ENCODE measurements at regions not wholly inside any gene's neighbourhood (a gene's known extent, or its start where the extent isn't known, plus 50 kb on each side); places are given as distances from the start of the nearest gene placed in this dataset.
"Not testable (repeated sequence)": the region's sequence is repeated elsewhere in the genome, so short reads cannot be mapped to it uniquely, and the experiment has no call there.

DNA sequence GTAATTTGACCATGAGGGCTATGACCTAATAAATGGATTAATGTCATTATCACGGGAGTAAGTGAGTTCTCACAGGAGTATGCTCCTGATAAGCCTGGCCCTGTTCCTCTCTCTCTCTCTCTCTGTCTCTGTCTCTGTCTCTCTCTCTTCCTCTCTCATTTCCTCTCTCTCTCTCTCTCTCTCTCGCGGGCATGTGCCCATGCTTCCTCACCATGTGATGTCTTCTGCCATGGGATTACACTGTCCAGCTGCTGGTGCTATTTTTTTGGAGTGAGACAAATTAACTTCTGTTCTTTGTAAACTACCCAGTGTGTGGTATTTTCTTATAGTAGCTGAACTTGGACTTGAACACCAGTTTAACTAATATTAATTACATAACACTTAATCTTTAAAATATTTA, 374.3 kb upstream of the GJE1 start:
- no peaks in the 10 kb centered on the region for H3K36me3 ChIP-seq (ENCODE audit: low read depth)
- DNase-seq (ENCODE audit: low spot score) (no peak), ATAC-seq (ENCODE audit: low read depth) (no peak)
- no peaks in the 10 kb centered on the region for H3K4me1 ChIP-seq (ENCODE audit: insufficient read depth, poor library complexity, severe bottlenecking)
- TF ChIP-seq, protein P1, sequence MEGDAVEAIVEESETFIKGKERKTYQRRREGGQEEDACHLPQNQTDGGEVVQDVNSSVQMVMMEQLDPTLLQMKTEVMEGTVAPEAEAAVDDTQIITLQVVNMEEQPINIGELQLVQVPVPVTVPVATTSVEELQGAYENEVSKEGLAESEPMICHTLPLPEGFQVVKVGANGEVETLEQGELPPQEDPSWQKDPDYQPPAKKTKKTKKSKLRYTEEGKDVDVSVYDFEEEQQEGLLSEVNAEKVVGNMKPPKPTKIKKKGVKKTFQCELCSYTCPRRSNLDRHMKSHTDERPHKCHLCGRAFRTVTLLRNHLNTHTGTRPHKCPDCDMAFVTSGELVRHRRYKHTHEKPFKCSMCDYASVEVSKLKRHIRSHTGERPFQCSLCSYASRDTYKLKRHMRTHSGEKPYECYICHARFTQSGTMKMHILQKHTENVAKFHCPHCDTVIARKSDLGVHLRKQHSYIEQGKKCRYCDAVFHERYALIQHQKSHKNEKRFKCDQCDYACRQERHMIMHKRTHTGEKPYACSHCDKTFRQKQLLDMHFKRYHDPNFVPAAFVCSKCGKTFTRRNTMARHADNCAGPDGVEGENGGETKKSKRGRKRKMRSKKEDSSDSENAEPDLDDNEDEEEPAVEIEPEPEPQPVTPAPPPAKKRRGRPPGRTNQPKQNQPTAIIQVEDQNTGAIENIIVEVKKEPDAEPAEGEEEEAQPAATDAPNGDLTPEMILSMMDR (IDR thresholded peaks at IDR 0.05; ENCODE audit: poor library complexity, severe bottlenecking), result no peak
- H3K27ac ChIP-seq (ENCODE audit: poor library complexity, severe bottlenecking), result no peak overlapping the region
- no peaks in the 10 kb centered on the region for H3K9me3 ChIP-seq (ENCODE audit: severe bottlenecking)
- no peaks in the 10 kb centered on the region for H3K27me3 ChIP-seq (ENCODE audit: insufficient read depth, poor library complexity, severe bottlenecking)
- H3K4me3 ChIP-seq (ENCODE audit: severe bottlenecking), result no peak overlapping the region

DNA sequence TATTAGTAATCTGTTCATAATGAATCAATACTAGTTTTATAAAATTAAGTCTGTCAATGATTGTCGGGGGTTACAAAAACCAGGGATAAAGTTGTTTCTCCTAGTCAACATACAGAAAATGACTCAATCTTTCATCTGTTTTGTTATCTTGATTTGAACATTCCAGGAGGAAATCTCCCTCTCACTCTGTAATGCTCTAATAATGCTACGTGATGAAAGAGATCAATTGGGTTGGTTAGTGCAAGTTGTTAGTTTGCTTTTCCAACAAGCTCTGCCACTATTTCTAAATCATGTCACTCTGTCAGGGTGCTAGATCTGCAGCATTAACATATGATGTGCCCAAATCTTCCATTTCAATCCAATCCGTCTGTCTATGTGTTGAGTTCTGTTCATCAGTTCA, 379.5 kb upstream of the GJE1 start:
- Histone ChIP-seq H3K27ac (ENCODE audit: poor library complexity, severe bottlenecking) (no peak overlapping the region), H3K27me3 (ENCODE audit: insufficient read depth, poor library complexity, severe bottlenecking) (no peaks in the 10 kb centered on the region), H3K4me3 (ENCODE audit: severe bottlenecking) (no peak overlapping the region), H3K9me3 (ENCODE audit: severe bottlenecking) (no peaks in the 10 kb centered on the region), H3K4me1 (ENCODE audit: insufficient read depth, poor library complexity, severe bottlenecking) (no peaks in the 10 kb centered on the region), H3K36me3 (ENCODE audit: low read depth) (no peaks in the 10 kb centered on the region)
- ATAC-seq (ENCODE audit: low read depth), result no peak
- TF ChIP-seq, protein P1 (IDR thresholded peaks at IDR 0.05; ENCODE audit: poor library complexity, severe bottlenecking), result no peak
- DNase-seq (ENCODE audit: low spot score), result no peak

GRCh38 chr6:141752677-141753076, 380.0 kb upstream of the GJE1 start:
- Histone ChIP-seq H3K27me3 (ENCODE audit: insufficient read depth, poor library complexity, severe bottlenecking) (no peaks in the 10 kb centered on the region), H3K27ac (ENCODE audit: poor library complexity, severe bottlenecking) (no peak overlapping the region), H3K4me3 (ENCODE audit: severe bottlenecking) (no peak overlapping the region), H3K4me1 (ENCODE audit: insufficient read depth, poor library complexity, severe bottlenecking) (no peaks in the 10 kb centered on the region), H3K36me3 (ENCODE audit: low read depth) (no peaks in the 10 kb centered on the region), H3K9me3 (ENCODE audit: severe bottlenecking) (no peaks in the 10 kb centered on the region)
- TF ChIP-seq, protein P1 (IDR thresholded peaks at IDR 0.05; ENCODE audit: poor library complexity, severe bottlenecking), result no peak
- DNase-seq (ENCODE audit: low spot score) (no peak), ATAC-seq (ENCODE audit: low read depth) (no peak)

- not testable (repeated sequence) for DNase-seq (ENCODE audit: low spot score); ATAC-seq (ENCODE audit: low read depth); H3K4me3 ChIP-seq (ENCODE audit: severe bottlenecking); H3K36me3 ChIP-seq (ENCODE audit: low read depth); H3K4me1 ChIP-seq (ENCODE audit: insufficient read depth, poor library complexity, severe bottlenecking); H3K9me3 ChIP-seq (ENCODE audit: severe bottlenecking); H3K27me3 ChIP-seq (ENCODE audit: insufficient read depth, poor library complexity, severe bottlenecking); H3K27ac ChIP-seq (ENCODE audit: poor library complexity, severe bottlenecking)
Observed at GRCh38 chr6:141746324-141746723, 386.4 kb upstream of the GJE1 start.

DNA sequence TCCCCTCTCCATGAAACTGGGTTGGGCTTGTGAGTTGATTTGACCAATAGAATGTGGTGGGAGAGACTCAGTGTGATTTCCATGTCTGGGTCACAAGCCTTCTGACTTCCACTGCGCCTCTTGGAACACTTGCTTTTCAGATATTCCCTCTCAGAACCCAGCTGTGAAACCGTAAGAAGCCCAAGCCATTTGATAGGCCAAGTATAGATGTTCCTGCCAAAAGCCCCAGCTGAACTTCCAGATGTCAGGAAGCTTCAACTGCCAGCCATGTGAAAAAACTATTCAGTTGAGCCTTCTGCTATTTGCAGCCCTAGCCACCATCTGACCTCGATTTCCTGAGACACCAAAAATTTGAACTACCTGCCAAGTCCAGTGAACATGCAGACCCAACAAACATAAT, 387.8 kb upstream of the GJE1 start:
- DNase-seq (ENCODE audit: low spot score) (no peak), ATAC-seq (ENCODE audit: low read depth) (no peak)
- H3K4me1 ChIP-seq (ENCODE audit: insufficient read depth, poor library complexity, severe bottlenecking), result no peaks in the 10 kb centered on the region
- no peak overlapping the region for H3K27ac ChIP-seq (ENCODE audit: poor library complexity, severe bottlenecking)
- no peaks in the 10 kb centered on the region for H3K27me3 ChIP-seq (ENCODE audit: insufficient read depth, poor library complexity, severe bottlenecking)
- H3K4me3 ChIP-seq (ENCODE audit: severe bottlenecking), result no peak overlapping the region
- no peaks in the 10 kb centered on the region for H3K36me3 ChIP-seq (ENCODE audit: low read depth)
- TF ChIP-seq, protein P1 (IDR thresholded peaks at IDR 0.05; ENCODE audit: poor library complexity, severe bottlenecking), result no peak
- H3K9me3 ChIP-seq (ENCODE audit: severe bottlenecking), result no peaks in the 10 kb centered on the region

Data from RWPE2 (cell line).